Common myeloid progenitor, CD34-positive (primary cell): ENCODE measurements at regions not wholly inside any gene's neighbourhood (a gene's known extent, or its start where the extent isn't known, plus 50 kb on each side); places are given as distances from the start of the nearest gene placed in this dataset.

Experiments used
- CTCF ChIA-PET: fragments of 350-600 bp; sonication (Branson Sonifier 250); formaldehyde crosslinking; loops from one replicate; lab custom pipeline; 2021; ENCODE audit warnings: antibody characterized with exemption; lab: Charles Lee
- POLR2A ChIA-PET: fragments of 350-600 bp; sonication (Branson Sonifier 250); formaldehyde crosslinking; loops from one replicate; lab custom pipeline; 2021; ENCODE audit warnings: antibody characterized with exemption; lab: Charles Lee
- DNase-seq, 3 donors: peaks; one replicate each; pipeline versions ENCODE4 v3.0.0 to v3.0.0-alpha.2; 2013
- H3K27ac ChIP-seq, 2 experiments: 1 replicate in 1 of 2; 2 replicates in 1 of 2; pipeline ENCODE4 v1.7.0; 2013; ENCODE audit warnings: inconsistent platforms in 2 of 2, low read length in 2 of 2, mild to moderate bottlenecking in 2 of 2, low read depth in 1 of 2, moderate library complexity in 1 of 2; ENCODE audit not compliant: severe bottlenecking in 2 of 2, insufficient read depth in 1 of 2, poor library complexity in 1 of 2
- H3K27me3 ChIP-seq, 5 experiments: replicated peaks in 2 of 5; 1 replicate in 3 of 5; 2 replicates in 2 of 5; pipeline versions ENCODE4 v1.6.1 to v1.7.0; 2013; ENCODE audit warnings: low read length in 4 of 5, mild to moderate bottlenecking in 2 of 5, moderate library complexity in 2 of 5, inconsistent platforms in 1 of 5; ENCODE audit not compliant: insufficient read depth in 5 of 5, control insufficient read depth in 4 of 5
- H3K36me3 ChIP-seq, 4 experiments: 1 replicate in 2 of 4; 2 replicates in 2 of 4; pipeline versions ENCODE4 v1.6.1 to v1.7.0; 2013; ENCODE audit warnings: low read length in 3 of 4, control low read depth in 1 of 4, mild to moderate bottlenecking in 1 of 4; ENCODE audit not compliant: control insufficient read depth in 4 of 4, insufficient read depth in 4 of 4
- H3K4me1 ChIP-seq, 4 experiments: 1 replicate in 3 of 4; 2 replicates in 1 of 4; pipeline versions ENCODE4 v1.6.1 to v1.7.1; 2013; ENCODE audit warnings: low read length in 3 of 4, mild to moderate bottlenecking in 3 of 4, control low read depth in 1 of 4, inconsistent platforms in 1 of 4, moderate library complexity in 1 of 4; ENCODE audit not compliant: control insufficient read depth in 4 of 4, insufficient read depth in 4 of 4; ENCODE audit errors: control extremely low read depth in 1 of 4
- H3K4me3 ChIP-seq, 7 experiments: 1 replicate in 4 of 7; 2 replicates in 3 of 7; pipeline versions ENCODE4 v1.5.1 to v1.7.0; 2013; ENCODE audit warnings: mild to moderate bottlenecking in 7 of 7, low read length in 6 of 7, moderate library complexity in 6 of 7, inconsistent platforms in 2 of 7, low read depth in 2 of 7, control low read depth in 1 of 7; ENCODE audit not compliant: insufficient read depth in 4 of 7, control insufficient read depth in 1 of 7; ENCODE audit errors: extremely low read depth in 1 of 7
- H3K9me3 ChIP-seq, 5 experiments: 1 replicate in 4 of 5; 2 replicates in 1 of 5; pipeline versions ENCODE4 v1.6.1 to v1.7.1; 2013; ENCODE audit warnings: low read length in 4 of 5, mild to moderate bottlenecking in 2 of 5, inconsistent platforms in 1 of 5, low read depth in 1 of 5, moderate library complexity in 1 of 5; ENCODE audit not compliant: control insufficient read depth in 4 of 5, insufficient read depth in 2 of 5; ENCODE audit errors: control extremely low read depth in 1 of 5
- WGBS: methylation state at CpG from one replicate; pipeline ENCODE4 v1.1.5; 2013; ENCODE audit not compliant: insufficient coverage; 5-methylcytosine and 5-hydroxymethylcytosine counted together

- Histone ChIP-seq H3K4me3 (no peak overlapping the region), H3K9me3 (no peaks in the 10 kb centered on the region), H3K27ac (no peak overlapping the region), H3K27me3 (no peaks in the 10 kb centered on the region), H3K4me1 (peaks cover 12 to 57% (median 26%) of the 10 kb centered on the region in 4 experiments), H3K36me3 (peaks cover 0 to 2% (median 0%) of the 10 kb centered on the region in 4 experiments)
- ChIA-PET POLR2A (no interaction called here), CTCF (interaction anchor here (1.0 to 10.0 kb wide), 4 partner anchors 36 to 78 kb away, joined by 3 to 75 read pairs (median 42); no protein-coding TSS in a partner anchor)
- WGBS: 81% methylated on average over 2 of the region's 2 CpGs
- no peak for DNase-seq
These were observed 120.2 kb downstream of the DAD1 start for GRCh38 chr14:22468830-22469229.

- H3K27ac ChIP-seq: no peak overlapping the region
- no peak overlapping the region for H3K4me3 ChIP-seq
- 86% methylated on average over 4 of the region's 4 CpGs for WGBS
- H3K27me3 ChIP-seq: no peaks in the 10 kb centered on the region
- H3K36me3 ChIP-seq: peaks cover 0 to 2% (median 0%) of the 10 kb centered on the region in 4 experiments
- no peaks in the 10 kb centered on the region for H3K9me3 ChIP-seq
- peaks cover 10 to 54% (median 26%) of the 10 kb centered on the region in 4 experiments for H3K4me1 ChIP-seq
- DNase-seq: no peak
- POLR2A ChIA-PET: no interaction called here
- CTCF ChIA-PET: interaction anchor here (1.8 to 6.9 kb wide), 4 partner anchors 29 to 103 kb away, joined by 7 to 54 read pairs (median 10); no protein-coding TSS in a partner anchor
These were observed 122.5 kb downstream of the DAD1 start for GRCh38 chr14:22466491-22466890.

- no CpG with 5 or more reads among the region's 2 CpGs for WGBS
- Histone ChIP-seq H3K27me3 (no peaks in the 10 kb centered on the region), H3K27ac (no peak overlapping the region), H3K9me3 (no peaks in the 10 kb centered on the region), H3K4me1 (peaks cover 10 to 60% (median 38%) of the 10 kb centered on the region in 4 experiments), H3K4me3 (no peak overlapping the region), H3K36me3 (peaks cover 0 to 2% (median 0%) of the 10 kb centered on the region in 4 experiments)
- ChIA-PET POLR2A (no interaction called here), CTCF (interaction anchor here (1.0 to 6.9 kb wide), 10 partner anchors 10 to 386 kb away, joined by 3 to 54 read pairs (median 4); no protein-coding TSS in a partner anchor)
- no peak for DNase-seq
These were observed 123.7 kb downstream of the DAD1 start for GRCh38 chr14:22465201-22465840.

GRCh38 chr14:22464422-22465142 is 124.4 kb downstream of the DAD1 start:
- DNase-seq: no peak
- peaks cover 0 to 2% (median 0%) of the 10 kb centered on the region in 4 experiments for H3K36me3 ChIP-seq
- H3K27ac ChIP-seq: no peak overlapping the region
- H3K4me3 ChIP-seq: no peak overlapping the region
- H3K27me3 ChIP-seq: no peaks in the 10 kb centered on the region
- no peaks in the 10 kb centered on the region for H3K9me3 ChIP-seq
- peaks cover 15 to 60% (median 41%) of the 10 kb centered on the region in 4 experiments for H3K4me1 ChIP-seq
- CTCF ChIA-PET: interaction anchor here (0.6 to 10.4 kb wide), 11 partner anchors 7 to 105 kb away, joined by 3 to 57 read pairs (median 4); no protein-coding TSS in a partner anchor
- POLR2A ChIA-PET: no interaction called here
- 96% methylated on average over 4 of the region's 4 CpGs for WGBS

- Histone ChIP-seq H3K27ac (no peak overlapping the region), H3K9me3 (no peaks in the 10 kb centered on the region), H3K27me3 (no peaks in the 10 kb centered on the region), H3K36me3 (peaks cover 0 to 2% (median 0%) of the 10 kb centered on the region in 4 experiments), H3K4me1 (peaks cover 18 to 62% (median 48%) of the 10 kb centered on the region in 4 experiments), H3K4me3 (no peak overlapping the region)
- WGBS: 98% methylated on average over 4 of the region's 4 CpGs
- no peak for DNase-seq
- ChIA-PET POLR2A (no interaction called here), CTCF (interaction anchor here (0.6 to 10.4 kb wide), 8 partner anchors 8 to 73 kb away, joined by 3 to 57 read pairs (median 6); no protein-coding TSS in a partner anchor)
These were observed 125.3 kb downstream of the DAD1 start for GRCh38 chr14:22463763-22464173.

GRCh38 chr14:22462923-22463322 is 126.1 kb downstream of the DAD1 start:
- no peaks in the 10 kb centered on the region for H3K27me3 ChIP-seq
- CTCF ChIA-PET: interaction anchor here (1.0 to 10.4 kb wide), 6 partner anchors 8 to 72 kb away, joined by 4 to 57 read pairs (median 6); no protein-coding TSS in a partner anchor
- no peaks in the 10 kb centered on the region for H3K9me3 ChIP-seq
- H3K4me1 ChIP-seq: peaks cover 22 to 71% (median 55%) of the 10 kb centered on the region in 4 experiments
- H3K4me3 ChIP-seq: no peak overlapping the region
- no peak for DNase-seq
- 94% methylated on average over 4 of the region's 4 CpGs for WGBS
- POLR2A ChIA-PET: no interaction called here
- no peak overlapping the region for H3K27ac ChIP-seq
- peaks cover 0 to 2% (median 0%) of the 10 kb centered on the region in 4 experiments for H3K36me3 ChIP-seq
